Thyroid gland (tissue), 4 donors: ENCODE measurements at regions not wholly inside any gene's neighbourhood (a gene's known extent, or its start where the extent isn't known, plus 50 kb on each side); places are given as distances from the start of the nearest gene placed in this dataset.

Experiments
- DNase-seq, 2 donors: peaks; one replicate each; pipeline ENCODE4 v3.0.0-alpha.2; 2019
- H3K27ac ChIP-seq, 3 donors: fragments of 200-600 bp; sonication (generic); 1 replicate in 2 of 3; 2 replicates in 1 of 3; pipeline ENCODE4 v1.5.1; 2016 to 2019; ENCODE audit warnings: mild to moderate bottlenecking in 1 of 3, moderate library complexity in 1 of 3
- H3K27me3 ChIP-seq: fragments of 200-600 bp; sonication (generic); one replicate; pipeline ENCODE4 v1.5.1; 2019
- H3K36me3 ChIP-seq, 2 donors: fragments of 200-600 bp; sonication (generic); one replicate each; pipeline ENCODE4 v1.5.1; 2016 to 2019
- H3K4me1 ChIP-seq, 2 donors: fragments of 200-600 bp; sonication (generic); one replicate each; pipeline ENCODE4 v1.5.1; 2017 to 2019
- H3K4me3 ChIP-seq, 3 donors: fragments of 200-600 bp; sonication (generic); replicated peaks in 1 of 3; 1 replicate in 2 of 3; 2 replicates in 1 of 3; pipeline ENCODE4 v1.5.1; 2016; ENCODE audit warnings: mild to moderate bottlenecking in 1 of 3
- H3K9me3 ChIP-seq: fragments of 200-600 bp; sonication (generic); one replicate; pipeline ENCODE4 v1.5.1; 2017
- POLR2A ChIP-seq, 2 donors: fragments of 450-650 bp; IDR thresholded peaks; one replicate each; pipeline ENCODE4 v1.6.1; 2017; ENCODE audit warnings: antibody characterized with exemption in 2 of 2, mild to moderate bottlenecking in 2 of 2, moderate library complexity in 1 of 2
- WGBS, 2 donors: methylation state at CpG; one replicate each; pipeline ENCODE4 v1.1.5; 2017; 5-methylcytosine and 5-hydroxymethylcytosine counted together
- intact Hi-C: fragments of 100-400 bp; cut with DNase I; formaldehyde crosslinking; loops from one replicate; pipeline ENCODE4 v1.15.1; 2023
- TF ChIP-seq, protein P1 (sequence below), 6 experiments: fragments of 200-600 bp in 3 of 6; fragments of 450-650 bp in 3 of 6; sonication (generic) in 3 of 6; IDR thresholded peaks; one replicate each; pipeline ENCODE4 v1.5.1; 2016 to 2019; ENCODE audit warnings: antibody characterized with exemption in 6 of 6, mild to moderate bottlenecking in 2 of 6, inconsistent platforms in 1 of 6, moderate library complexity in 1 of 6

GRCh38 chr20:23290761-23291574 lies 59.6 kb upstream of the NXT1 start:
- intact Hi-C loops: no loop called here
- TF ChIP-seq POLR2A (IDR thresholded peaks at IDR 0.05): no peak
- TF ChIP-seq, protein P1, sequence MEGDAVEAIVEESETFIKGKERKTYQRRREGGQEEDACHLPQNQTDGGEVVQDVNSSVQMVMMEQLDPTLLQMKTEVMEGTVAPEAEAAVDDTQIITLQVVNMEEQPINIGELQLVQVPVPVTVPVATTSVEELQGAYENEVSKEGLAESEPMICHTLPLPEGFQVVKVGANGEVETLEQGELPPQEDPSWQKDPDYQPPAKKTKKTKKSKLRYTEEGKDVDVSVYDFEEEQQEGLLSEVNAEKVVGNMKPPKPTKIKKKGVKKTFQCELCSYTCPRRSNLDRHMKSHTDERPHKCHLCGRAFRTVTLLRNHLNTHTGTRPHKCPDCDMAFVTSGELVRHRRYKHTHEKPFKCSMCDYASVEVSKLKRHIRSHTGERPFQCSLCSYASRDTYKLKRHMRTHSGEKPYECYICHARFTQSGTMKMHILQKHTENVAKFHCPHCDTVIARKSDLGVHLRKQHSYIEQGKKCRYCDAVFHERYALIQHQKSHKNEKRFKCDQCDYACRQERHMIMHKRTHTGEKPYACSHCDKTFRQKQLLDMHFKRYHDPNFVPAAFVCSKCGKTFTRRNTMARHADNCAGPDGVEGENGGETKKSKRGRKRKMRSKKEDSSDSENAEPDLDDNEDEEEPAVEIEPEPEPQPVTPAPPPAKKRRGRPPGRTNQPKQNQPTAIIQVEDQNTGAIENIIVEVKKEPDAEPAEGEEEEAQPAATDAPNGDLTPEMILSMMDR (IDR thresholded peaks at IDR 0.05): no peak
- WGBS, 2 donors: 86 to 89% methylated on average over 11 of the region's 11 CpGs
- Histone ChIP-seq H3K27ac (no peak overlapping the region), H3K4me1 (peaks cover 0 to 16% of the 10 kb centered on the region in 2 donors), H3K27me3 (no peaks in the 10 kb centered on the region), H3K4me3 (no peak overlapping the region), H3K36me3 (no peaks in the 10 kb centered on the region), H3K9me3 (no peaks in the 10 kb centered on the region)
- DNase-seq: no peak

GRCh38 chr20:23289724-23290395 lies 60.7 kb upstream of the NXT1 start:
- intact Hi-C loops: no loop called here
- no peak overlapping the region for H3K4me3 ChIP-seq
- WGBS, 2 donors: 56 to 61% methylated on average over 7 of the region's 7 CpGs
- TF ChIP-seq, protein P1 (IDR thresholded peaks at IDR 0.05): no peak
- TF ChIP-seq POLR2A (IDR thresholded peaks at IDR 0.05): no peak
- no peak overlapping the region for H3K27ac ChIP-seq
- DNase-seq: no peak
- no peaks in the 10 kb centered on the region for H3K9me3 ChIP-seq
- H3K4me1 ChIP-seq: peaks cover 0 to 16% of the 10 kb centered on the region in 2 donors
- H3K36me3 ChIP-seq: no peaks in the 10 kb centered on the region
- no peaks in the 10 kb centered on the region for H3K27me3 ChIP-seq

GRCh38 chr20:23289249-23289648 lies 61.3 kb upstream of the NXT1 start:
- 76% methylated on average over 7 of the region's 7 CpGs for WGBS, 2 donors
- DNase-seq: no peak

GRCh38 chr20:23287354-23288190 lies 63.0 kb upstream of the NXT1 start:
- intact Hi-C loops: no loop called here
- H3K27ac ChIP-seq: no peak overlapping the region
- no peak overlapping the region for H3K4me3 ChIP-seq
- H3K27me3 ChIP-seq: no peaks in the 10 kb centered on the region
- TF ChIP-seq, protein P1 (IDR thresholded peaks at IDR 0.05): no peak
- TF ChIP-seq POLR2A (IDR thresholded peaks at IDR 0.05): no peak
- no peak for DNase-seq
- no peaks in the 10 kb centered on the region for H3K36me3 ChIP-seq
- no peaks in the 10 kb centered on the region for H3K9me3 ChIP-seq
- no peaks in the 10 kb centered on the region for H3K4me1 ChIP-seq
- 57 to 77% methylated on average over 9 to 12 of the region's 13 CpGs for WGBS, 2 donors

More at GRCh38 chr20:23289249-23289648, 61.3 kb upstream of the NXT1 start:
- TF ChIP-seq POLR2A (IDR thresholded peaks at IDR 0.05): no peak
- TF ChIP-seq, protein P1 (IDR thresholded peaks at IDR 0.05): no peak
- Histone ChIP-seq H3K9me3 (no peaks in the 10 kb centered on the region), H3K36me3 (no peaks in the 10 kb centered on the region), H3K27ac (no peak overlapping the region), H3K4me1 (peaks cover 0 to 12% of the 10 kb centered on the region in 2 donors), H3K4me3 (no peak overlapping the region), H3K27me3 (no peaks in the 10 kb centered on the region)
- intact Hi-C loops: no loop called here
